Mesendoderm (in vitro differentiated cells): ENCODE measurements at regions not wholly inside any gene's neighbourhood (a gene's known extent, or its start where the extent isn't known, plus 50 kb on each side); places are given as distances from the start of the nearest gene placed in this dataset.
A peak's percentile ranks its signal among the peaks of the same experiment; 100 is the strongest.

Source experiments
- DNase-seq: peaks from one replicate; pipeline ENCODE4 v3.0.0; 2013
- H2AK5ac ChIP-seq: 2 replicates; pipeline ENCODE4 v1.6.1; 2013; ENCODE audit warnings: low read length, inconsistent platforms
- H2BK120ac ChIP-seq: 2 replicates; pipeline ENCODE4 v1.6.1; 2013; ENCODE audit warnings: low read depth, mild to moderate bottlenecking, low read length, moderate library complexity, mixed read lengths
- H2BK15ac ChIP-seq: replicated peaks from 2 replicates; pipeline ENCODE4 v1.6.1; 2013; ENCODE audit warnings: low read depth, mild to moderate bottlenecking, moderate library complexity
- H2BK5ac ChIP-seq: 2 replicates; pipeline ENCODE4 v1.6.1; 2013; ENCODE audit warnings: low read length, inconsistent platforms
- H3K18ac ChIP-seq: 2 replicates; pipeline ENCODE4 v1.6.1; 2013; ENCODE audit warnings: mild to moderate bottlenecking, low read length, mixed read lengths
- H3K23ac ChIP-seq: one replicate; pipeline ENCODE4 v1.6.1; 2013; ENCODE audit warnings: low read length
- H3K27ac ChIP-seq: 2 replicates; pipeline ENCODE4 v1.5.1; 2013; ENCODE audit warnings: low read depth, mild to moderate bottlenecking, inconsistent platforms, low read length, moderate library complexity
- H3K27me3 ChIP-seq: 2 replicates; pipeline ENCODE4 v1.6.1; 2013; ENCODE audit warnings: low read length, control low read depth, mild to moderate bottlenecking, inconsistent platforms; ENCODE audit not compliant: insufficient read depth, poor library complexity
- H3K36me3 ChIP-seq: 2 replicates; pipeline ENCODE4 v1.6.1; 2013; ENCODE audit warnings: low read length, inconsistent platforms; ENCODE audit not compliant: control insufficient read depth, insufficient read depth
- H3K4ac ChIP-seq: one replicate; pipeline ENCODE4 v1.6.1; 2013; ENCODE audit warnings: low read depth, mild to moderate bottlenecking, low read length, moderate library complexity
- H3K4me1 ChIP-seq: 2 replicates; pipeline ENCODE4 v1.6.1; 2013; ENCODE audit warnings: low read depth, low read length, inconsistent platforms; ENCODE audit not compliant: control insufficient read depth
- H3K4me2 ChIP-seq: 2 replicates; pipeline ENCODE4 v1.6.1; 2013; ENCODE audit warnings: low read length
- H3K4me3 ChIP-seq: 2 replicates; pipeline ENCODE4 v1.5.1; 2013; ENCODE audit warnings: mild to moderate bottlenecking, low read length
- H3K56ac ChIP-seq: one replicate; pipeline ENCODE4 v1.6.1; 2013; ENCODE audit warnings: low read length
- H3K79me1 ChIP-seq: 2 replicates; pipeline ENCODE4 v1.6.1; 2013; ENCODE audit warnings: low read length, inconsistent platforms
- H3K79me2 ChIP-seq: 2 replicates; pipeline ENCODE4 v1.6.1; 2013; ENCODE audit warnings: mild to moderate bottlenecking, low read length; ENCODE audit not compliant: control insufficient read depth, insufficient read depth
- H3K9ac ChIP-seq: 2 replicates; pipeline ENCODE4 v1.6.1; 2013; ENCODE audit warnings: low read length, inconsistent platforms
- H4K5ac ChIP-seq: one replicate; pipeline ENCODE4 v1.6.1; 2013; ENCODE audit warnings: low read length
- H4K8ac ChIP-seq: one replicate; pipeline ENCODE4 v1.6.1; 2013; ENCODE audit warnings: low read depth, mild to moderate bottlenecking, control low read depth, low read length, moderate library complexity
- WGBS: extraction: QIAGEN DNeasy Blood & Tissue Kit; methylation state at CpG from one replicate; pipeline ENCODE4 v1.1.7; 2013; ENCODE audit warnings: low lambda C conversion rate, missing lambda C conversion rate; ENCODE audit not compliant: insufficient coverage; ENCODE audit errors: extremely low coverage; 5-methylcytosine and 5-hydroxymethylcytosine counted together

DNA sequence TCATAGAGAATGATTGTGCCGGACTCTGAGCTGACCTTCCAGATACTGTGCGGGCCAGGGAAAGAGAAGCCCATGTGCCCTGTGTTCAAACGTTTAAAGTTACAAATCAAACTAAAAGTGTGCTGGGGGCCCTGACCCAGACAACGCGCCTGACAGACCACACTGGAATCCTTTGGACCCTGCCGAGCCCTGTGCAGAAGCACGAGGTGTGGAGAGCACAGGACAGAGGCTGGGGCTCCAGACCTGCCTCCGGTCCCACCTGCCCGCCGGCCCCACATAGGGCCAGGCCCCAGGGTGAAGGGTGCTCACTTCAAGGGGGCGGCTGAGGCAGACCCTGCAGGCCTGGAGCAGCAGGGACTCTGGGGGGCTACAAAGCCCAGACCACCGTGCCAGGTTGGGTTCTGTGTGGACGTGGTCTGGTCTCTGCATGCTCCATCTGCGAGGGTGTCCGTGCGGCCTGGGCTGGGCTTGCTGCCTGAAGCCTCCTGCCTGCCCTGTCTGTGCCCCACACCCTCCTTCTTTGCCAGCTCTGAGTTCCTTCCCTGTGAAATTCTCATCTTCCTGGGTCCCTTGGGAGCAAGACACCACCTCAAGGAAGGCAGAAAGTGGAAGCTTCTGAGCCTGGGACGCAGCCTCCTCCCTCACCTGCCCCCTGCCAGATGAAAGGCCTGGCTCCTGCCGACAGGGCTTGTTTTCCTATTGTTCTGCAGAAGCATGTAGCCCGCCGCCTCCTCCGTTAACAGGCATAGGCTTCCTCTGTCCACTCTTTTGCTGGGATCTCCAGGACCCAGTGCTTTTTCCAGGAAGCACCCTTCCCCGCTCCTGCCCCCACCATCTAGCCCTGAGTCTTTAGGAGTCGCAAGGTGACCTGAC is 186.2 kb downstream of the ERMARD start:
- Histone ChIP-seq H3K56ac (no peak overlapping the region), H3K4me3 (no peak overlapping the region), H2BK15ac (no peak overlapping the region), H3K27ac (no peak overlapping the region), H3K23ac (no peak overlapping the region), H4K8ac (no peak overlapping the region), H3K4me1 (no peaks in the 10 kb centered on the region), H3K18ac (no peak overlapping the region), H3K27me3 (no peaks in the 10 kb centered on the region), H4K5ac (no peak overlapping the region), H2AK5ac (no peak overlapping the region), H2BK120ac (no peak overlapping the region), H3K4me2 (no peak overlapping the region), H3K4ac (no peak overlapping the region), H3K79me2 (no peaks in the 10 kb centered on the region), H3K79me1 (no peaks in the 10 kb centered on the region), H2BK5ac (no peak overlapping the region), H3K9ac (no peak overlapping the region), H3K36me3 (no peaks in the 10 kb centered on the region)
- WGBS: no CpG with 5 or more reads among the region's 23 CpGs
- no peak for DNase-seq

DNA sequence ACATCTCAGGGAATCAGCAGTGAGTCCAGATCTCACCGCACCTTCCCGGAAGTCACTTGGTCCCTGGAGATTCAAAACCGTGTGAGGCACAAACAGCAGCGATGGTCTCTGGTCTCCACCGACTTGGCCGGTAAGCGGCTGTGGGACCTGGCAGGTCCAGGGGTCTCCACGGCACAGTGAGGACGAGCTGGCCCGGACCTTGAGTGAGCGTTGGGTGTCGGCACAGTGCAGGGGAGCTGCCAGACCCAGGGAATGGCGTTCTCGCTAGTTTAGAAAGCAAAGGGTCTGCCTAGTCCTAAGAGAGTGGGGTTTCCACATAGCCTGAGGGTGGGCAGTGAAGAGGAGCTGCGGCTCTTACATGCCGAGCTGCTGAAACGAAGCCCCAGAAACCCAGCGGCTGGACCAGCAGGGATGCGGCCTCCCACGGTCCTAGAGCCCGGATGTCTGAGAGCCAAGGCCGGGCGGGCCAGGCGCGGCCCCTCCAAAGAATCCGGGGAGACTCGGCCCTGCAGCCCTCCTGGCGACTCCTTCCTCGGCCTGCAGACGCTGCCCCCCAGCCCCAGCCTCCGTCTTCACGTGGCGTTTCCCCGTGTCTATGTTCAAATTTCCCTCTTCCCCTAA is 185.0 kb downstream of the ERMARD start:
- H3K23ac ChIP-seq: no peak overlapping the region
- H3K56ac ChIP-seq: no peak overlapping the region
- no peaks in the 10 kb centered on the region for H3K27me3 ChIP-seq
- H3K9ac ChIP-seq: no peak overlapping the region
- no peak overlapping the region for H4K8ac ChIP-seq
- no peaks in the 10 kb centered on the region for H3K79me2 ChIP-seq
- H3K27ac ChIP-seq: no peak overlapping the region
- no peak for DNase-seq
- H3K18ac ChIP-seq: no peak overlapping the region
- H2BK5ac ChIP-seq: no peak overlapping the region
- no peak overlapping the region for H3K4ac ChIP-seq
- H2AK5ac ChIP-seq: no peak overlapping the region
- H3K4me1 ChIP-seq: no peaks in the 10 kb centered on the region
- no CpG with 5 or more reads among the region's 34 CpGs for WGBS
- no peak overlapping the region for H2BK15ac ChIP-seq
- no peak overlapping the region for H3K4me3 ChIP-seq
- H3K36me3 ChIP-seq: no peaks in the 10 kb centered on the region
- no peak overlapping the region for H3K4me2 ChIP-seq
- no peaks in the 10 kb centered on the region for H3K79me1 ChIP-seq
- no peak overlapping the region for H2BK120ac ChIP-seq
- H4K5ac ChIP-seq: no peak overlapping the region

DNA sequence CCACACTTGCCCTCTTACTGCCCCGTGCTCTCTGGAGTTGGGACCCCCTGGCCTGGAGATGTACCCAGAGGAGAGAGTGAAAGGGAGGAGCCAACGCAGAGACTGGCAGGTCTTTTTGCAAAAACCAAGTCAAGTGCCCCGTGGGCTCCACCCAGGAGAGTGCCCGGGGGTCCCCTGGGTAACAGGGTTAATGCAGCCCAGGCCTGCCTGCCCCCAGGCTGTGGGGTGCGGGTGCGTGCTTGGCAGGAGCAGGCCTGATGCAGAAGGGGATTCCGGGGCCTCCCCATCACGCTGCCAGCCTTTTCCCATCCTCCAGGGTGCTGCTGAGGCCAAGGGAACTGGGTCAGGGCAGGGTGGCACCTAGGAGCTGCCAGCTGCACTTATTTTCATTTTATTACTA is 184.4 kb downstream of the ERMARD start:
- H3K4me1 ChIP-seq: no peaks in the 10 kb centered on the region
- no peak overlapping the region for H2BK5ac ChIP-seq
- no peaks in the 10 kb centered on the region for H3K79me1 ChIP-seq
- no peak overlapping the region for H4K8ac ChIP-seq
- no peak for DNase-seq
- no peaks in the 10 kb centered on the region for H3K36me3 ChIP-seq
- WGBS: no CpG with 5 or more reads among the region's 8 CpGs
- H3K56ac ChIP-seq: peak overlapping the region; percentile 7
- no peaks in the 10 kb centered on the region for H3K79me2 ChIP-seq
- H3K4me3 ChIP-seq: no peak overlapping the region
- H3K18ac ChIP-seq: no peak overlapping the region
- no peak overlapping the region for H3K9ac ChIP-seq
- H3K23ac ChIP-seq: no peak overlapping the region
- H3K4me2 ChIP-seq: no peak overlapping the region
- H2AK5ac ChIP-seq: no peak overlapping the region
- H4K5ac ChIP-seq: no peak overlapping the region
- H3K4ac ChIP-seq: no peak overlapping the region
- no peak overlapping the region for H2BK15ac ChIP-seq
- H3K27me3 ChIP-seq: no peaks in the 10 kb centered on the region
- no peak overlapping the region for H3K27ac ChIP-seq
- no peak overlapping the region for H2BK120ac ChIP-seq

DNA sequence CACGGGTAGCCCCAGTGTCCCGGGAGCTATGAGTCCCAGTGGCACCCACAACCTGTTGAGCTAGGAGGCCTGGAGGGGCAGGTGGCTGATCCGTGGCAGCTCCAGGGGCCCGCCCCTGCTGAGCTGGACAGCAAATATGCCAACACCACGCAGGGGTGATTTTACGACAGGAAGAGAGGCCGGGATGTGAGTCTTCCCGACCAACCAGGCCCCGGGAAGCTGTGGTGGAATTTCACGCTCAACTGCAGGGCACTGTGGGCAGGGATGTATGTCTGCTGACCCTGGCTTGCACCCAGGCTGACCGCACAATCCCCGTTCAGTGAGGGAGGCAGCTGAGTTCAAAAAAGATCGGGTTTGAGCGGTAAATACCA is 183.9 kb downstream of the ERMARD start:
- H4K8ac ChIP-seq: no peak overlapping the region
- H3K4me2 ChIP-seq: no peak overlapping the region

DNA sequence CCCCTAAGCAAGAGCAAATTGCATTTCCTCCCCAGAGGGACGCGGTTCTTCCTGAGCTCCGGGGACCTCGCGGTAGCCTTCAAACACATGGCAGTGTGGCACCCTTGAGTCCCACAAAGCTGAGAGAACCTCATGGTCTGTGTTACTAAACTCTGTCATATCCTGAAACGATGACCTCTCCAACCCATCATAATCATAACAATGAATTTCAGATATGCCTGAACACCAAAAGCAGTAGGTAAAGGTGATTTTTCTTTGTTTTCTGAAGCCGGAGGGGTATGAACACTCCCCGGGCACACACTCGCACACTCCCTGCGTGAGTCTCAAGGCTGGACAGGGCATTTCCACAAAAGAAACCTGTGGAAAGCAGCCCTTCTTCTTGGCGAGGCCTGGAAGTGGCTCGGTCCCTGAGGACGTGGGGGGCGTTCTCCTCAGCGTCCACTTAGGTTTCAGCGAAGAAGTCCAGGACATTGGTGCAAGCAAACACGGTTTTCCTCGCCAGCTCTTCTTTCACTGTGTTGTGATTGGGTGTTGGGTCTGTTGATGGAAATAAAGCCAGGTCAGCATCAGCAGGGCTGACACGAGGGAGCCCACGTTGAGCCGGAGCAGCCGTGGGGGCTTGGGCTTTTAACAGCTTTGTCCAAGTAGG is 183.4 kb downstream of the ERMARD start:
- H3K4me3 ChIP-seq: no peak overlapping the region
- no peak overlapping the region for H3K56ac ChIP-seq
- H3K23ac ChIP-seq: peak overlapping the region; percentile 80
- H3K27ac ChIP-seq: no peak overlapping the region
- no peaks in the 10 kb centered on the region for H3K79me1 ChIP-seq
- H2BK120ac ChIP-seq: no peak overlapping the region
- WGBS: no CpG with 5 or more reads among the region's 22 CpGs
- no peak overlapping the region for H3K4me2 ChIP-seq
- no peaks in the 10 kb centered on the region for H3K4me1 ChIP-seq
- no peaks in the 10 kb centered on the region for H3K27me3 ChIP-seq
- DNase-seq: no peak
- H4K8ac ChIP-seq: no peak overlapping the region
- no peak overlapping the region for H2AK5ac ChIP-seq
- H3K9ac ChIP-seq: no peak overlapping the region
- no peak overlapping the region for H2BK5ac ChIP-seq
- H4K5ac ChIP-seq: no peak overlapping the region
- no peak overlapping the region for H2BK15ac ChIP-seq
- no peaks in the 10 kb centered on the region for H3K36me3 ChIP-seq
- H3K18ac ChIP-seq: no peak overlapping the region
- H3K4ac ChIP-seq: no peak overlapping the region
- H3K79me2 ChIP-seq: no peaks in the 10 kb centered on the region

More for the DNA sequence above, 183.9 kb downstream of the ERMARD start:
- WGBS: no CpG with 5 or more reads among the region's 14 CpGs
- no peak overlapping the region for H3K18ac ChIP-seq
- H2AK5ac ChIP-seq: no peak overlapping the region
- no peak overlapping the region for H3K56ac ChIP-seq
- H3K4ac ChIP-seq: no peak overlapping the region
- H3K23ac ChIP-seq: no peak overlapping the region
- no peak overlapping the region for H2BK15ac ChIP-seq
- no peaks in the 10 kb centered on the region for H3K79me1 ChIP-seq
- H3K4me1 ChIP-seq: no peaks in the 10 kb centered on the region
- no peaks in the 10 kb centered on the region for H3K27me3 ChIP-seq
- peak; percentile 35 for DNase-seq
- H3K4me3 ChIP-seq: no peak overlapping the region
- H2BK5ac ChIP-seq: no peak overlapping the region
- no peak overlapping the region for H4K5ac ChIP-seq
- no peak overlapping the region for H2BK120ac ChIP-seq
- H3K79me2 ChIP-seq: no peaks in the 10 kb centered on the region
- H3K9ac ChIP-seq: no peak overlapping the region
- no peaks in the 10 kb centered on the region for H3K36me3 ChIP-seq
- no peak overlapping the region for H3K27ac ChIP-seq
